ENCODE measurements at regions not wholly inside any gene's neighbourhood (a gene's known extent, or its start where the extent isn't known, plus 50 kb on each side); places are given as distances from the start of the nearest gene placed in this dataset.
"Not testable (repeated sequence)": the region's sequence is repeated elsewhere in the genome, so short reads cannot be mapped to it uniquely, and the experiment has no call there.

GRCh38 chr2:131673400-131674173, 145.9 kb downstream of the CCDC74A start:
- no peak for TF ChIP-seq JUND (IDR thresholded peaks at IDR 0.05; ENCODE audit: low read depth)
- in situ Hi-C loops (cut with HindIII; ENCODE audit: low pct_unique_long_range_greater_than_20kb, low sequenced_read_pairs): no loop called here
- peak; percentile 48 to 68 for DNase-seq (ENCODE audit: low read depth in 1 of 2, low spot score in 1 of 2)

DNA sequence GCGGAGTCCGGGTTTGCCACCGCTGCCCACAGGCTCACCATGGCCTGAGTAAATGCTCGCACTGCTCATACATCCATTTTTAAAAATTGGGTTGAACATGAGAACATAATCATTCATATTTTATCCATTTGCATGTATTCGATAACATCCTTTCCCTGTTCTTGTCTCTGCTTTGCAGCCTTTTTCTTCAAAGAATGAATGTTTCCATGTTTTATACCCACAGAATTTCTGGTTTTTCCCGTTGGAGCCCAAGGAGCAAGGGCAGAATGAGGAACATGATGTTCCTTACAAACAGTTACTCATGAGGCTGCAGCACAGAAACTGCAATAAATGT, 146.5 kb downstream of the CCDC74A start:
- no peak for TF ChIP-seq JUND (IDR thresholded peaks at IDR 0.05; ENCODE audit: low read depth)
- in situ Hi-C loops (cut with HindIII; ENCODE audit: low pct_unique_long_range_greater_than_20kb, low sequenced_read_pairs): no loop called here
- DNase-seq (ENCODE audit: low read depth in 1 of 2, low spot score in 1 of 2): no peak

DNA sequence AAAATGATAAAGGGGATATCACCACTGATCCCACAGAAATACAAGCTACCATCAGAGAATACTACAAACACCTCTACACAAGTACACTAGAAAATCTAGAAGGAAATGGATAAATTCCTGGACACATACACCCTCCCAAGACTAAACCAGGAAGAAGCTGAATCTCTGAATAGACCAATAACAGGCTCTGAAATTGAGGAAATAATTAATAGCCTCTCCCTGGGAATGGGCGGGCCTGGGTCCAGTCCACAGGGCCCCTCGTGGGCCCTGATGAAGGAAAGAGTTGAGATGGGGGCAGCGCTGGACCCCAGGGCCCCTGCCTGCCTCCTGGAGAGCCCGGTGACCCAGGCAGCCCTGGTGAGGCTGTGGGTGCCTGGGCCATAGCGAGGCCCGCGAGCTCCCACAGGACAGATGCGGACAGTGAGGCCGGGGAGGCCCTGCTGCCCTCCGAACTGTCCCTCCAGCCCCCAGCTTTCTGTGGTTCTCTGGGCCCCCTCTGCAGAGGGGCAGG, 154.0 kb downstream of the CCDC74A start:
- DNase-seq (ENCODE audit: low read depth in 1 of 2, low spot score in 1 of 2); in situ Hi-C loops (cut with HindIII; ENCODE audit: low pct_unique_long_range_greater_than_20kb, low sequenced_read_pairs): not testable (repeated sequence)

- TF ChIP-seq JUND (IDR thresholded peaks at IDR 0.05; ENCODE audit: low read depth): no peak
- in situ Hi-C loops (cut with HindIII; ENCODE audit: low pct_unique_long_range_greater_than_20kb, low sequenced_read_pairs): no loop called here
- peak; percentile 67 to 81 for DNase-seq (ENCODE audit: low read depth in 1 of 2, low spot score in 1 of 2)
Measured at GRCh38 chr2:131682122-131682944, 154.6 kb downstream of the CCDC74A start.

GRCh38 chr2:131682945-131683330, 155.2 kb downstream of the CCDC74A start:
- in situ Hi-C loops (cut with HindIII; ENCODE audit: low pct_unique_long_range_greater_than_20kb, low sequenced_read_pairs): not testable (repeated sequence)
- peak in 1 of 2 experiments; percentile 31 for DNase-seq (ENCODE audit: low read depth in 1 of 2, low spot score in 1 of 2)

DNA sequence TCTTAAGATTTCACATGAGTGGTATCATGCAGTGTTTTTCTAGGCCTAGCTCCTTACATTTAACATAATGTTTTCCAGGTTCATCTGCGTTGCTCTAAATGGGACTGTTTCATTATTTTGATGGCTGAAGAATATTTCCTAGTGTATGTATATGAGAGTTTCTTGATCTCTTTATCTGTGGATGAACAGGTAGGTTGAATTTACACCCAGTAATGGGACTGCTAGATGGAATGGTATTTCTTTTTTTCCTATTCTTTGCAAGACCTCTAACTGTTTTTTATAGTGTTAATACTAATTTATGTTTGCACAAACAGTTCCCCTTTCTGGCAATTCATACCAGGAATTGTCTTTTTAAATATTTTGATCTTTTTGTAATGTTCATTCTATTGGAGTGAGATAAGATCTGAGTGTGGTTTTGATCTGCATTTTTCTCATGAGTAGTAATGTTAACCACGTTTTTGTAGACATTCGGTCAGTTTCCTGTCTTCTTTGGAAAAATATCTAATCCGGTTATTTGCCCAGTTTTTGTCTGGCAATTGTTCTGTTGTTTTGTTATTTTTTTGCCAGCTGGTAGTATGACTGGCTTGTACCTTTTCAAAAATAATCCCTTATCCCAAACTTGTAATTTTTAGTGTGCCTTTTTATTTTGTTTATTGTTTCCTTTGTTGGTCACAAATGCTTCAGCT, 157.1 kb downstream of the CCDC74A start:
- in situ Hi-C loops (cut with HindIII; ENCODE audit: low pct_unique_long_range_greater_than_20kb, low sequenced_read_pairs); DNase-seq (ENCODE audit: low read depth in 1 of 2, low spot score in 1 of 2): not testable (repeated sequence)

GRCh38 chr2:131686164-131686893, 158.6 kb downstream of the CCDC74A start:
- in situ Hi-C loops (cut with HindIII; ENCODE audit: low pct_unique_long_range_greater_than_20kb, low sequenced_read_pairs): not testable (repeated sequence)
- peak in 1 of 2 experiments; percentile 48 for DNase-seq (ENCODE audit: low read depth in 1 of 2, low spot score in 1 of 2)

- DNase-seq (ENCODE audit: low read depth in 1 of 2, low spot score in 1 of 2); in situ Hi-C loops (cut with HindIII; ENCODE audit: low pct_unique_long_range_greater_than_20kb, low sequenced_read_pairs): not testable (repeated sequence)
Measured at GRCh38 chr2:131686894-131687238, 159.2 kb downstream of the CCDC74A start.

GRCh38 chr2:131689066-131689465, 161.4 kb downstream of the CCDC74A start:
- in situ Hi-C loops (cut with HindIII; ENCODE audit: low pct_unique_long_range_greater_than_20kb, low sequenced_read_pairs); DNase-seq (ENCODE audit: low read depth in 1 of 2, low spot score in 1 of 2): not testable (repeated sequence)

DNA sequence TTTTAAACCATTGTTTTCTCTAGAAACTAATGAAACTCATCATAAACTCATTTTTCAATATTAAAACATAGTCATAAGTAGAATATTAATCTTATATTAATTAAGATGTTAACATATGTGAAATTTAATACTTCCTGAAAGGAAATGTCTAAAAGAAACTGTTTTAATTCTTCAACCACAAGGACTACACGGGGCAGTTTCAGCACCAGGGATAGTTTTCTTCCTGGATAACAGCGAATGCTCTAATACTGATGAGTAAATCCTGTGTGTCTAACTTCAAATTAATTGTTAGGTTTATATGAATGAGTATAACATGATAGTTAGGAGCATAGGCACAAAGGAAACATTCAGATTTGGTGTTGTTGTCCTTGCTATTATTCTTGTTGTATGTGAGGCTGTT, 183.6 kb downstream of the CCDC74A start:
- DNase-seq (ENCODE audit: low read depth in 1 of 2, low spot score in 1 of 2); in situ Hi-C loops (cut with HindIII; ENCODE audit: low pct_unique_long_range_greater_than_20kb, low sequenced_read_pairs): not testable (repeated sequence)

DNA sequence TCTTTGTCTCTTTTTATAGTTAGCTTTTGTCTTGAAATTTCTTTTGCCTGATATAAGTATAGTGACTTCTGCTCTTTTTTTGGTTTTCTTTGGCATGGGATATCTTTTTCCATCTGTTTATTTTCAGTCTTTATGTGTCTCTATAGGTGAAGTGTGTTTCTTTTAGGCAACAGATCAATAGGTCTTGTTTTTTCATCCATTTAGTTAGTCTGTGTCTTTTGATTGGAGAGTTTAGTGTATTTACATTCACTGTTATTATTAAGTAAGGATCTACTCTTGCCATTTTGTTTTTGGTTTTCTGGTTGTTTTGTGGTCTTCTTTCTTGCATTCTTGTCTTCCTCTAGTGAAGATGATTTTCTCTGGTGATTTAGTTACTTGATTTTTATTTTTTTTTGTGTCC, 190.2 kb downstream of the CCDC74A start:
- in situ Hi-C loops (cut with HindIII; ENCODE audit: low pct_unique_long_range_greater_than_20kb, low sequenced_read_pairs); DNase-seq (ENCODE audit: low read depth in 1 of 2, low spot score in 1 of 2): not testable (repeated sequence)

DNA sequence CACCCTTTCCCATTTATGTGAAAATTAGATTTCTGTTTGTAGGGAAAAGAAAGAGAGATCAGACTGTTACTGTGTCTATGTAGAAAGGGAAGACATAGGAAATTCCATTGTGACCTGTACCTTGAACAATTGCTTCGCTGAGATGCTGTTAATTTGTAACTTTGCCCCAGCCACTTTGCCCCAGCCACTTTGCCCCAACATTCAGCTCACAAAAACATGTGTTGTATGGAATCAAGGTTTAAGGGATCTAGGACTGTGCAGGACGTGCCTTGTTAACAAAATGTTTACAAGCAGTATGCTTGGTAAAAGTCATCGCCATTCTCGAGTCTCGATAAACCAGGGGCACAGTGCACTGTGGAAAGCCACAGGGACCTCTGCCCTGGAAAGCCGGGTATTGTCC, 193.5 kb downstream of the CCDC74A start:
- DNase-seq (ENCODE audit: low read depth in 1 of 2, low spot score in 1 of 2); in situ Hi-C loops (cut with HindIII; ENCODE audit: low pct_unique_long_range_greater_than_20kb, low sequenced_read_pairs): not testable (repeated sequence)

- DNase-seq (ENCODE audit: low read depth in 1 of 2, low spot score in 1 of 2); in situ Hi-C loops (cut with HindIII; ENCODE audit: low pct_unique_long_range_greater_than_20kb, low sequenced_read_pairs): not testable (repeated sequence)
Measured at GRCh38 chr2:131722256-131722655, 194.6 kb downstream of the CCDC74A start.

Measured in T47D (cell line).